Activated naive CD8-positive, alpha-beta T cell (primary cell): ENCODE measurements at regions not wholly inside any gene's neighbourhood (a gene's known extent, or its start where the extent isn't known, plus 50 kb on each side); places are given as distances from the start of the nearest gene placed in this dataset.

ENCODE experiments used
- H3K27ac Mint-ChIP-seq: one replicate; pipeline ENCODE4 v1.8.0; 2021; ENCODE audit warnings: mixed read lengths
- H3K27me3 Mint-ChIP-seq: one replicate; pipeline ENCODE4 v1.8.0; 2021; ENCODE audit warnings: mixed read lengths
- H3K36me3 Mint-ChIP-seq: one replicate; pipeline ENCODE4 v1.8.0; 2021; ENCODE audit warnings: mixed read lengths
- H3K4me1 Mint-ChIP-seq: one replicate; pipeline ENCODE4 v1.8.0; 2021; ENCODE audit warnings: low read depth, mixed read lengths
- H3K4me3 Mint-ChIP-seq: one replicate; pipeline ENCODE4 v1.8.0; 2021; ENCODE audit warnings: mild to moderate bottlenecking, mixed read lengths
- H3K9me3 Mint-ChIP-seq: one replicate; pipeline ENCODE4 v1.8.0; 2021; ENCODE audit warnings: low read depth, mixed read lengths

GRCh38 chr12:89783359-89784060, 74.9 kb upstream of the ATP2B1 start:
- peaks cover 10% of the 10 kb centered on the region for H3K9me3 Mint-ChIP-seq
- no peak overlapping the region for H3K4me3 Mint-ChIP-seq
- H3K36me3 Mint-ChIP-seq, result peaks cover 9% of the 10 kb centered on the region
- no peak overlapping the region for H3K27ac Mint-ChIP-seq
- no peaks in the 10 kb centered on the region for H3K27me3 Mint-ChIP-seq
- H3K4me1 Mint-ChIP-seq, result peaks cover 2% of the 10 kb centered on the region

DNA sequence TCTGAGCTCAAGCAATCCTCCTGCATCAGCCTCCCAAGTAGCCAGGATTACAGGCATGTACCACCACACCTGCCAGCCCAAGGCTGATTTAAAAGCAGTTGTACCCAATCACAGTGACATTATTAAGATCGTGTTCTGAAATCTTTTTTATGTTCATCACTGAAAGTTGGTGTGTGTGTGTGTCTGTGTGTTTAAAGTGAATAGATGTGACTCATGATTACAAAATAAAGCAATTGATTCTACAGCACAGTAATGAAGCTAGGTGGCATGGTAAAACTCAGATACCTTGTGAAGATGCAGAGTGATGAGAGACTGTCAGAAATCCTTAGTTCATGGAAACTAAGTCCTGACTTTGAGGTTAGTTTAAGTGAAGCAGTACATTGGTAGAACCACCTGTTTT, 74.2 kb upstream of the ATP2B1 start:
- Mint-ChIP-seq H3K9me3 (peaks cover 8% of the 10 kb centered on the region), H3K4me1 (no peaks in the 10 kb centered on the region), H3K4me3 (no peak overlapping the region), H3K36me3 (peaks cover 9% of the 10 kb centered on the region), H3K27me3 (no peaks in the 10 kb centered on the region), H3K27ac (no peak overlapping the region)

- Mint-ChIP-seq H3K4me3 (no peak overlapping the region), H3K36me3 (peaks cover 8% of the 10 kb centered on the region), H3K27me3 (no peaks in the 10 kb centered on the region), H3K4me1 (no peaks in the 10 kb centered on the region), H3K27ac (no peak overlapping the region), H3K9me3 (peaks cover 11% of the 10 kb centered on the region)
Observed at GRCh38 chr12:89781946-89782550, 73.4 kb upstream of the ATP2B1 start.

DNA sequence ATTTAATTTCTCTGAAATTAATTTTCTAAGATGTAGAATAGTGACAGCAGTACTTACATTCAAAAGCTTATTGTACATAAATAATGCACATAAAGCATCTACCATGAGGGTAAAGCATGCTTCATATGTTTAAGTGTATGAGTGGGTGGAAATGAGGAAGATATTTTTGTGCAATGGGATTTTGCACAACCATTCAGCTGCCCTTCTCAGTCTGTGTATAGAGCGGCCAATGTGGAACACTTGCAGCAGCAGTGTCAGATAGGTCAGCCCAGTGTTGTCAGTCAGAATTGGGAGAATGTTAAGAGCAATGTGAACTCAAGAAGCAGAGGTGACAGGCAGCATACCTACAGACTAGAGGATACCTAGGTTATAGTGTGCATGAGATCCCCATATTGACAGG, 72.5 kb upstream of the ATP2B1 start:
- Mint-ChIP-seq H3K36me3 (peaks cover 7% of the 10 kb centered on the region), H3K27me3 (no peaks in the 10 kb centered on the region), H3K27ac (no peak overlapping the region), H3K9me3 (peaks cover 11% of the 10 kb centered on the region), H3K4me3 (no peak overlapping the region), H3K4me1 (no peaks in the 10 kb centered on the region)

DNA sequence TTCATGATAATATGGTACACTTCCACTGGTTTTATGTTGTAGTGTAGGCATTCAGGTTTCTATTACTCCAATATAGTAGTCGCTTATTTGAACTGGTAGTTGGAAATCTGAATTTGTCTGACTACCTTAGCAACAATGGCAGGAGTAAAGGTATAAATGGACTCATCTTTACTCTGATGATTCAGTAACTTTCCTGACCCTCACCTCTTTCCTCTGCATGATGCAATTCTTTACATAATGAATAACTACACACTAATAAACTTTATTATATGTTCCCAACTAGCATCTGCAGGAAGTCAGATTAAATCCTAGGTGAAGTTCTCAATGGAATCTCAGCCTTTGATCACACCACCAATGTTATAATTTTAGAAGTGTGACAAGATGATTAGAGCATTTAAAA, 70.5 kb upstream of the ATP2B1 start:
- Mint-ChIP-seq H3K9me3 (peaks cover 4% of the 10 kb centered on the region), H3K36me3 (no peaks in the 10 kb centered on the region), H3K4me1 (no peaks in the 10 kb centered on the region), H3K27me3 (no peaks in the 10 kb centered on the region), H3K27ac (no peak overlapping the region), H3K4me3 (no peak overlapping the region)

- Mint-ChIP-seq H3K27me3 (no peaks in the 10 kb centered on the region), H3K9me3 (peaks cover 4% of the 10 kb centered on the region), H3K27ac (peak overlapping the region; percentile 17)
Observed at GRCh38 chr12:89777733-89778379, 69.2 kb upstream of the ATP2B1 start.

DNA sequence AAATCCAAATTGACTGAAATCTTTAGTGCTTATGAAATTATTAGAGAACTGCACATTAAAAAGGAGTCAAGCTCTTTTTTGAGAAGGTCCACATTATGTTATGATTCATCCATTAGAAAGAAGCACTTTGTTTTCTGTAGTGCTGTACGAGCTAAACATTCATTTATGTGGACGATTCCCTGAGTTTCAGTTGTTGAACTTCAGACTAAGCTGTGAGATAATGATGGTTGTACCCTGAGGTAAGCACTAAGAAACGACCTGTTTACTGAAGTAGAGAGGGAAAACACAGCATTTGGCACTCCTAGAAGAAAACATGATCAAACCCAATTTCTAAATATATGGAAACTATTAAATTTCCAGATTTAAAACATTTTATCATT, 67.3 kb upstream of the ATP2B1 start:
- Mint-ChIP-seq H3K4me1 (no peaks in the 10 kb centered on the region), H3K27me3 (no peaks in the 10 kb centered on the region), H3K4me3 (no peak overlapping the region)

More at GRCh38 chr12:89777733-89778379, 69.2 kb upstream of the ATP2B1 start:
- no peaks in the 10 kb centered on the region for H3K4me1 Mint-ChIP-seq
- H3K4me3 Mint-ChIP-seq, result no peak overlapping the region
- H3K36me3 Mint-ChIP-seq, result no peaks in the 10 kb centered on the region

GRCh38 chr12:89775063-89775985, 66.7 kb upstream of the ATP2B1 start:
- H3K9me3 Mint-ChIP-seq, result peaks cover 4% of the 10 kb centered on the region
- H3K27me3 Mint-ChIP-seq, result no peaks in the 10 kb centered on the region
- H3K4me3 Mint-ChIP-seq, result no peak overlapping the region
- no peak overlapping the region for H3K27ac Mint-ChIP-seq
- H3K36me3 Mint-ChIP-seq, result no peaks in the 10 kb centered on the region
- peaks cover 2% of the 10 kb centered on the region for H3K4me1 Mint-ChIP-seq

More for the DNA sequence above, 67.3 kb upstream of the ATP2B1 start:
- H3K27ac Mint-ChIP-seq, result no peak overlapping the region
- no peaks in the 10 kb centered on the region for H3K36me3 Mint-ChIP-seq
- peaks cover 4% of the 10 kb centered on the region for H3K9me3 Mint-ChIP-seq

DNA sequence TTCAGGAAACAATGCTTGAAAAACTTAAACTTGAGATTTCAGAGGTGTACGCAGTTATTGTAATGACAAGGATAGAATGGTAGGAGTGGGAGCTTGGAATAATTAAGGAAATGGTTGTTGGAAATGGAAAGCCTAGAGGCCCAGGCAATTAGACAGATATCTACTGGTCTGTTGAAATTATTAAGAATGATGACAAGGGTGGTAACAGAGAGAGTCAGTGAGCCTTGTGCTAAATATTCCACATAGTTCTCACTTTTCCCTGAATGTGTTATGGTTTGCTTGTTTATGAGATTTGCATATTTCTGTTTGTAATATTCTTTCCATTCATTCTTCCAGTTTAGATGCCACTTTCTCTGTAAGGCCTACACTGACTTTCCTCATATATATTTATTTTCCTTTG, 66.0 kb upstream of the ATP2B1 start:
- Mint-ChIP-seq H3K4me3 (no peak overlapping the region), H3K9me3 (peaks cover 4% of the 10 kb centered on the region), H3K27me3 (no peaks in the 10 kb centered on the region), H3K27ac (no peak overlapping the region), H3K4me1 (peaks cover 2% of the 10 kb centered on the region), H3K36me3 (no peaks in the 10 kb centered on the region)

DNA sequence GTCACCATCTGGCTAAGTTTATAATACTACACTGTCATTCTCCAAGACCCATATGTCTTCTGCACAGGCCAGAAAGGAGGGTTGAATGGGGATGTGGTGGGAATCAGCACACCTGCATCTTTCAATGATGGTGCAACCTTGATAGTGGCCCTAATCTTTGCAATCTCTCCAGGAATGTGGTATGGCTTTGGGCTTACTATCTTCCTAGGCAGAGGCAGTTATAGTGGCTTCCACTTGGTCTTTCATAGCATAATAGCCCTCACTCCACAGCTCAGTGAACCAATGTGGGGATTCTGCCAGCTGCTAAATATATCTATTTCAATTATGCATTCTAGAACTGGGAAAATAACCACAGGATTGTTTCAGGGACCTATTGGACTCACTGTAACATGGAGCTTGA, 61.8 kb upstream of the ATP2B1 start:
- Mint-ChIP-seq H3K27ac (no peak overlapping the region), H3K36me3 (peaks cover 4% of the 10 kb centered on the region), H3K4me3 (no peak overlapping the region), H3K9me3 (peaks cover 5% of the 10 kb centered on the region), H3K27me3 (no peaks in the 10 kb centered on the region), H3K4me1 (peaks cover 28% of the 10 kb centered on the region)

DNA sequence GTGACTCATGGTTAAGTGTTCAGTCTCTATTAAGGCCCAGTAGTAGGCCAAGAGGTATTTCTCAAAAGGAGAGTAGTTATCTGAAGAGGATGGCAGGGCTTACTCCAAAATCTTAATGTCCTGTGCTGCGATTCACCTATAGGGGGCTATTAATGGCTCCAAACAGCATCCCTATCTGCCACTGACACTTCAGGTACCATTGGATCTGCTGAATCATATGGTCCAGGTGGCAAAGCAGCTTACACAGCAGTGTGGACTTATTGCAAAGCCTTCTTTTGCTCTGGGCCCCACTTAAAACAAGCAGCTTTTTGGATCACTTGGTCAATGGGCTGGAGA, 60.8 kb upstream of the ATP2B1 start:
- Mint-ChIP-seq H3K36me3 (peaks cover 4% of the 10 kb centered on the region), H3K9me3 (peaks cover 5% of the 10 kb centered on the region), H3K4me3 (no peak overlapping the region), H3K27me3 (no peaks in the 10 kb centered on the region), H3K27ac (no peak overlapping the region), H3K4me1 (peaks cover 32% of the 10 kb centered on the region)

DNA sequence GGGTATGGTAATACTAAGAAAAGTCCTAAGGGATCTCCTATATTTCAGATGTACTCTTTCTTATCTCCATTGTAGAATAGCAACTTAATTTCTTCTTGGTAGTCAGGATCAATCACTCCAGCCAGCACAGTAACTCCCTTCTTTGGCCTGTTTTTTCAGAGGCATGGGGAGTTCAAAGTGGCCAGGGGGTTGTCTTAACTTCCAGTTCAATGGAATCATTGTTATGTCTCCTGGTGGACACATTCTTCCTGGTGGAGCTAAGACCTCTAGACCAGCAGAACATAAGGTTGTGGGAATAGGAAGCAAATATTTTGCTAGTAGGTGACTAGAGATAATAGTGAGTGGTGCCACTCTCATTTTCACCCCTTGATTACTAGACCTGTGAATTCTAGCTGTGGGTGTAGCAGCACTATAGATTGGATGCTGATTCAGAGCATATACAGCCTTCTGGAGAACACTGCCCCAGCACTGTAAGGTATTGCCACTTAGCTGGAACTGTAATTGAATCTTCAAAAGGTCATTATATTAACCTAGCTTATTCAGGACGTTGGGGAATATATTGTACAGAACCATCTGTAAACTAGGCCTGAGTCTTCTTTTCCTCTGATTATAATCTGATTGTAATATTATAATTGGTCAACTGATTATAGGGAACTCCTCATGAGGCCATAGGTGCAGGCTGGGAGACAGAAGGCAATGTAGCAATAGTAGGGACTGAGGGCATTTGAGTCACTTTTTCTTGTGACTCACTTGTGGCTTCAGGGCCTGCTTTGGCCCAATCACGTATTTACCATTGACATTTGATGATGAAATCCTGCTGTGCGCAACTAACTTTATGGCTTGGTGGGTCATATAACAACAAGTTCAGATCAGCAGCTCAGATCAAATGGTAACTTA, 60.2 kb upstream of the ATP2B1 start:
- Mint-ChIP-seq H3K9me3 (peaks cover 5% of the 10 kb centered on the region), H3K4me3 (no peak overlapping the region), H3K27me3 (no peaks in the 10 kb centered on the region), H3K4me1 (peaks cover 32% of the 10 kb centered on the region), H3K36me3 (peaks cover 6% of the 10 kb centered on the region), H3K27ac (peak overlapping the region; percentile 41)

GRCh38 chr12:89765959-89766824, 57.6 kb upstream of the ATP2B1 start:
- Mint-ChIP-seq H3K27ac (peak overlapping the region; percentile 30), H3K27me3 (no peaks in the 10 kb centered on the region), H3K9me3 (peaks cover 5% of the 10 kb centered on the region), H3K36me3 (peaks cover 6% of the 10 kb centered on the region), H3K4me3 (no peak overlapping the region), H3K4me1 (peaks cover 35% of the 10 kb centered on the region)
